Neuronal stem cell (in vitro differentiated cells): ENCODE measurements at regions not wholly inside any gene's neighbourhood (a gene's known extent, or its start where the extent isn't known, plus 50 kb on each side); places are given as distances from the start of the nearest gene placed in this dataset.
"Not testable (repeated sequence)": the region's sequence is repeated elsewhere in the genome, so short reads cannot be mapped to it uniquely, and the experiment has no call there.

ENCODE experiments used
- DNase-seq: peaks from one replicate; pipeline ENCODE4 v3.0.0-alpha.2; 2013; ENCODE audit warnings: low spot score
- H2AFZ ChIP-seq: one replicate; pipeline ENCODE4 v1.6.1; 2013; ENCODE audit warnings: mild to moderate bottlenecking, low read length, inconsistent platforms
- H2AK5ac ChIP-seq: 2 replicates; pipeline ENCODE4 v1.6.1; 2013; ENCODE audit warnings: low read depth, mild to moderate bottlenecking, inconsistent platforms, low read length, moderate library complexity, mixed read lengths
- H2BK120ac ChIP-seq: 2 replicates; pipeline ENCODE4 v1.6.1; 2013; ENCODE audit warnings: low read depth, mild to moderate bottlenecking, inconsistent platforms, low read length, moderate library complexity, mixed read lengths
- H2BK12ac ChIP-seq: one replicate; pipeline ENCODE4 v1.6.1; 2013; ENCODE audit warnings: low read length, inconsistent platforms
- H2BK15ac ChIP-seq: 2 replicates; pipeline ENCODE4 v1.6.1; 2013; ENCODE audit warnings: mild to moderate bottlenecking, low read length, inconsistent platforms, mixed read lengths
- H2BK5ac ChIP-seq: one replicate; pipeline ENCODE4 v1.6.1; 2013; ENCODE audit warnings: inconsistent platforms, mild to moderate bottlenecking, low read length, moderate library complexity
- H3K14ac ChIP-seq: one replicate; pipeline ENCODE4 v1.6.1; 2013; ENCODE audit warnings: low read length, inconsistent platforms
- H3K18ac ChIP-seq: 2 replicates; pipeline ENCODE4 v1.6.1; 2013; ENCODE audit warnings: low read length, inconsistent platforms
- H3K23ac ChIP-seq: 2 replicates; pipeline ENCODE4 v1.6.1; 2013; ENCODE audit warnings: low read depth, mild to moderate bottlenecking, mixed read lengths, low read length, inconsistent platforms; ENCODE audit not compliant: poor library complexity
- H3K27ac ChIP-seq: replicated peaks from 3 replicates; pipeline ENCODE4 v1.5.1; 2013; ENCODE audit warnings: low read length, inconsistent platforms
- H3K27me3 ChIP-seq, 3 experiments: 2 replicates each; pipeline ENCODE4 v1.6.1; 2013; ENCODE audit warnings: low read length in 3 of 3, mild to moderate bottlenecking in 2 of 3, inconsistent platforms in 1 of 3, low read depth in 1 of 3, mixed read lengths in 1 of 3, moderate library complexity in 1 of 3; ENCODE audit not compliant: control insufficient read depth in 3 of 3, insufficient read depth in 3 of 3
- H3K36me3 ChIP-seq, 2 donors: replicated peaks in 1 of 2; 2 replicates each; pipeline ENCODE4 v1.6.1; 2013; ENCODE audit warnings: low read length in 2 of 2; ENCODE audit not compliant: control insufficient read depth in 2 of 2, insufficient read depth in 2 of 2
- H3K4ac ChIP-seq: 2 replicates; pipeline ENCODE4 v1.6.1; 2013; ENCODE audit warnings: inconsistent platforms, mild to moderate bottlenecking, low read length, moderate library complexity
- H3K4me1 ChIP-seq, 2 donors: 1 replicate in 1 of 2; 2 replicates in 1 of 2; pipeline ENCODE4 v1.6.1; 2013; ENCODE audit warnings: low read length in 2 of 2, low read depth in 1 of 2; ENCODE audit not compliant: control insufficient read depth in 2 of 2, insufficient read depth in 1 of 2
- H3K4me2 ChIP-seq: one replicate; pipeline ENCODE4 v1.6.1; 2013; ENCODE audit warnings: mild to moderate bottlenecking, low read length, inconsistent platforms; ENCODE audit not compliant: insufficient read depth, poor library complexity, severe bottlenecking
- H3K4me3 ChIP-seq, 2 donors: 2 replicates each; pipeline ENCODE4 v1.5.1; 2013; ENCODE audit warnings: low read length in 2 of 2, mild to moderate bottlenecking in 2 of 2, inconsistent platforms in 1 of 2, moderate library complexity in 1 of 2
- H3K79me1 ChIP-seq: one replicate; pipeline ENCODE4 v1.6.1; 2013; ENCODE audit warnings: low read depth, mild to moderate bottlenecking, inconsistent platforms, low read length, moderate library complexity
- H3K9ac ChIP-seq: one replicate; pipeline ENCODE4 v1.6.1; 2013; ENCODE audit warnings: mild to moderate bottlenecking, low read depth, low read length, inconsistent platforms; ENCODE audit not compliant: poor library complexity
- H3K9me3 ChIP-seq, 2 donors: replicated peaks in 1 of 2; 2 replicates each; pipeline versions ENCODE3 to v1.6.1; 2013; ENCODE audit warnings: low read length in 2 of 2, mild to moderate bottlenecking in 2 of 2, inconsistent platforms in 1 of 2, low read depth in 1 of 2, mixed read lengths in 1 of 2, moderate library complexity in 1 of 2; ENCODE audit not compliant: control insufficient read depth in 2 of 2, insufficient read depth in 1 of 2
- H4K8ac ChIP-seq: one replicate; pipeline ENCODE4 v1.6.1; 2013; ENCODE audit warnings: low read depth, mild to moderate bottlenecking, inconsistent platforms, low read length, moderate library complexity
- H4K91ac ChIP-seq: one replicate; pipeline ENCODE4 v1.6.1; 2013; ENCODE audit warnings: low read length, low read depth, mild to moderate bottlenecking, inconsistent platforms; ENCODE audit not compliant: poor library complexity
- WGBS, 2 donors: extraction: QIAGEN DNeasy Blood & Tissue Kit; methylation state at CpG; one replicate each; pipeline ENCODE4 v1.1.7; 2013; ENCODE audit warnings: missing lambda C conversion rate in 2 of 2, mixed read lengths in 1 of 2; ENCODE audit not compliant: insufficient read length in 2 of 2, insufficient replicate concordance in 1 of 2; ENCODE audit errors: extremely low coverage in 2 of 2; 5-methylcytosine and 5-hydroxymethylcytosine counted together

- no peak overlapping the region for H3K18ac ChIP-seq
- no peak overlapping the region for H2BK12ac ChIP-seq
- no peak overlapping the region for H2BK120ac ChIP-seq
- no peaks in the 10 kb centered on the region for H3K4me1 ChIP-seq
- no peaks in the 10 kb centered on the region for H3K36me3 ChIP-seq
- DNase-seq, result no peak
- no peak overlapping the region for H3K27ac ChIP-seq
- H2BK5ac ChIP-seq, result no peak overlapping the region
- no peak overlapping the region for H2AFZ ChIP-seq
- no peak overlapping the region for H2AK5ac ChIP-seq
- H3K9me3 ChIP-seq, result peaks cover 0 to 1% of the 10 kb centered on the region in 2 donors
- H4K91ac ChIP-seq, result no peak overlapping the region
- no peak overlapping the region for H3K4me2 ChIP-seq
- H4K8ac ChIP-seq, result no peak overlapping the region
- no peaks in the 10 kb centered on the region for H3K27me3 ChIP-seq
- no peaks in the 10 kb centered on the region for H3K79me1 ChIP-seq
- H3K23ac ChIP-seq, result no peak overlapping the region
- no peak overlapping the region for H2BK15ac ChIP-seq
- no CpG with 5 or more reads among the region's 1 CpG for WGBS, 2 donors
- H3K4ac ChIP-seq, result no peak overlapping the region
- no peak overlapping the region for H3K4me3 ChIP-seq
- H3K14ac ChIP-seq, result no peak overlapping the region
- H3K9ac ChIP-seq, result no peak overlapping the region
These were observed 292.2 kb upstream of the ATXN7L3B start for GRCh38 chr12:74245458-74245857.

- Histone ChIP-seq H4K8ac (no peak overlapping the region), H3K79me1 (no peaks in the 10 kb centered on the region), H3K4me2 (no peak overlapping the region)
These were observed 286.7 kb upstream of the ATXN7L3B start for GRCh38 chr12:74250891-74251290.

GRCh38 chr12:74253826-74254225 lies 283.8 kb upstream of the ATXN7L3B start:
- not testable (repeated sequence) for DNase-seq, H3K4me1 ChIP-seq, H3K4me2 ChIP-seq, H2BK12ac ChIP-seq, H3K9me3 ChIP-seq, H2BK5ac ChIP-seq, H3K18ac ChIP-seq, H3K36me3 ChIP-seq, H3K79me1 ChIP-seq, H4K8ac ChIP-seq, H2AK5ac ChIP-seq, H3K4ac ChIP-seq, H3K14ac ChIP-seq, H2AFZ ChIP-seq, H4K91ac ChIP-seq, H3K27ac ChIP-seq, H3K9ac ChIP-seq, H3K23ac ChIP-seq, H3K27me3 ChIP-seq, H3K4me3 ChIP-seq, H2BK15ac ChIP-seq, H2BK120ac ChIP-seq
- no CpG with 5 or more reads among the region's 4 CpGs for WGBS, 2 donors

More at GRCh38 chr12:74250891-74251290, 286.7 kb upstream of the ATXN7L3B start:
- no peak overlapping the region for H3K14ac ChIP-seq
- no peak overlapping the region for H4K91ac ChIP-seq
- no peak overlapping the region for H2BK15ac ChIP-seq
- H2AK5ac ChIP-seq, result no peak overlapping the region
- H3K27me3 ChIP-seq, result no peaks in the 10 kb centered on the region
- no peak overlapping the region for H3K23ac ChIP-seq
- H3K4me1 ChIP-seq, result no peaks in the 10 kb centered on the region
- H3K18ac ChIP-seq, result no peak overlapping the region
- H3K36me3 ChIP-seq, result no peaks in the 10 kb centered on the region
- H3K9ac ChIP-seq, result no peak overlapping the region
- H2BK12ac ChIP-seq, result no peak overlapping the region
- H2BK5ac ChIP-seq, result no peak overlapping the region
- no peak overlapping the region for H3K4me3 ChIP-seq
- no peaks in the 10 kb centered on the region for H3K9me3 ChIP-seq
- no peak overlapping the region for H2BK120ac ChIP-seq
- DNase-seq, result no peak
- H3K4ac ChIP-seq, result no peak overlapping the region
- no peak overlapping the region for H2AFZ ChIP-seq
- no CpG with 5 or more reads among the region's 1 CpG for WGBS, 2 donors
- no peak overlapping the region for H3K27ac ChIP-seq

DNA sequence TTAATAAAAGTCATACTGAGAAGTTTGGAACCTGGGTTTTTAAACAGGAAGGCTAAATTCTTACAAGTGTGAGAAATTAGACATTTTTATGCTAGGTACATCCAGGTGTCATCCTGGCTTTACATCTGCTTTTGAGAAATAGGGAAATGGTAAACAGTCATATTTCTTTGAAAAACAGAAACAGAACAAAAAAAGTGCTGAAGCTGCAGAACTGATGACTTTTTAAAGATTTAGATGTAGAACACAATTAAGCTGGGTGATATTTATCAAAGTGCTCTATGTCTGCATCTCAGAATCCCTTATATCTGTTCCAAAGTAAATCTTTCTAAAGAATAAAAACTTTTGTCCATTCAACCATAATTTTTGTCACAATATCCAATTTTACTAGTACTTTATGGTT lies 282.9 kb upstream of the ATXN7L3B start:
- Histone ChIP-seq H2BK12ac (no peak overlapping the region), H3K4ac (no peak overlapping the region), H3K79me1 (no peaks in the 10 kb centered on the region), H3K27me3 (no peaks in the 10 kb centered on the region), H2BK5ac (no peak overlapping the region), H3K14ac (no peak overlapping the region), H3K9ac (no peak overlapping the region), H2AK5ac (no peak overlapping the region), H2BK120ac (no peak overlapping the region), H3K36me3 (no peaks in the 10 kb centered on the region), H4K91ac (no peak overlapping the region), H2AFZ (no peak overlapping the region), H3K4me2 (no peak overlapping the region), H3K9me3 (no peaks in the 10 kb centered on the region), H3K27ac (no peak overlapping the region), H3K18ac (no peak overlapping the region), H2BK15ac (no peak overlapping the region), H3K23ac (no peak overlapping the region), H3K4me3 (no peak overlapping the region), H3K4me1 (no peaks in the 10 kb centered on the region), H4K8ac (no peak overlapping the region)
- no peak for DNase-seq
